ENCODE measurements at regions not wholly inside any gene's neighbourhood (a gene's known extent, or its start where the extent isn't known, plus 50 kb on each side); places are given as distances from the start of the nearest gene placed in this dataset.
"Not testable (repeated sequence)": the region's sequence is repeated elsewhere in the genome, so short reads cannot be mapped to it uniquely, and the experiment has no call there.

GRCh38 chr18:26650310-26651268 lies 102.2 kb upstream of the KCTD1 start:
- no peak for DNase-seq (ENCODE audit: low spot score)

- DNase-seq (ENCODE audit: low spot score) = no peak
Measured at GRCh38 chr18:26649193-26649543, 100.8 kb upstream of the KCTD1 start.

- no peak for DNase-seq (ENCODE audit: low spot score)
Measured at GRCh38 chr18:26648509-26649192, 100.3 kb upstream of the KCTD1 start.

GRCh38 chr18:26646901-26647300 lies 98.5 kb upstream of the KCTD1 start:
- DNase-seq (ENCODE audit: low spot score) = no peak

GRCh38 chr18:26642440-26643348 lies 94.3 kb upstream of the KCTD1 start:
- DNase-seq (ENCODE audit: low spot score) = no peak

GRCh38 chr18:26640541-26640940 lies 92.2 kb upstream of the KCTD1 start:
- no peak for DNase-seq (ENCODE audit: low spot score)

- no peak for DNase-seq (ENCODE audit: low spot score)
Measured at GRCh38 chr18:26639149-26639548, 90.8 kb upstream of the KCTD1 start.

- DNase-seq (ENCODE audit: low spot score) = no peak
Measured at GRCh38 chr18:26637983-26638382, 89.6 kb upstream of the KCTD1 start.

- no peak for DNase-seq (ENCODE audit: low spot score)
Measured at GRCh38 chr18:26637324-26637723, 89.0 kb upstream of the KCTD1 start.

GRCh38 chr18:26635466-26635865 lies 87.1 kb upstream of the KCTD1 start:
- DNase-seq (ENCODE audit: low spot score) = no peak

- no peak for DNase-seq (ENCODE audit: low spot score)
Measured at GRCh38 chr18:26634631-26635030, 86.3 kb upstream of the KCTD1 start.

GRCh38 chr18:26631135-26631534 lies 82.8 kb upstream of the KCTD1 start:
- DNase-seq (ENCODE audit: low spot score) = no peak

GRCh38 chr18:26630596-26630995 lies 82.2 kb upstream of the KCTD1 start:
- DNase-seq (ENCODE audit: low spot score) = no peak

- no peak for DNase-seq (ENCODE audit: low spot score)
Measured at GRCh38 chr18:26628017-26628416, 79.7 kb upstream of the KCTD1 start.

GRCh38 chr18:26624443-26624842 lies 76.1 kb upstream of the KCTD1 start:
- DNase-seq (ENCODE audit: low spot score) = no peak

- DNase-seq (ENCODE audit: low spot score) = not testable (repeated sequence)
Measured at GRCh38 chr18:26623314-26623713, 75.0 kb upstream of the KCTD1 start.

GRCh38 chr18:26621161-26622026 lies 73.0 kb upstream of the KCTD1 start:
- peak; percentile 30 for DNase-seq (ENCODE audit: low spot score)

GRCh38 chr18:26619350-26619749 lies 71.0 kb upstream of the KCTD1 start:
- DNase-seq (ENCODE audit: low spot score) = no peak

GRCh38 chr18:26618135-26618534 lies 69.8 kb upstream of the KCTD1 start:
- DNase-seq (ENCODE audit: low spot score) = no peak

- DNase-seq (ENCODE audit: low spot score) = no peak
Measured at GRCh38 chr18:26617151-26617554, 68.8 kb upstream of the KCTD1 start.

GRCh38 chr18:26614374-26614773 lies 66.0 kb upstream of the KCTD1 start:
- DNase-seq (ENCODE audit: low spot score) = no peak

All from activated CD4-positive, alpha-beta T cell treated with anti-CD3 and anti-CD28 coated beads, Interleukin-2, Interleukin-4, amounts not matched to agents 100 ng/mL and 50 ng/mL, durations not matched to agents 16 hours and 8 hours (primary cell).